Sigmoid colon (tissue), 6 donors: ENCODE measurements at regions not wholly inside any gene's neighbourhood (a gene's known extent, or its start where the extent isn't known, plus 50 kb on each side); places are given as distances from the start of the nearest gene placed in this dataset.
"Not testable (repeated sequence)": the region's sequence is repeated elsewhere in the genome, so short reads cannot be mapped to it uniquely, and the experiment has no call there.

ENCODE experiments used
- DNase-seq: peaks from one replicate; pipeline ENCODE4 v3.0.0-alpha.2; 2019
- H3K27ac ChIP-seq, 4 donors: fragments of 200-600 bp; sonication (generic); one replicate each; pipeline ENCODE4 v1.5.1; 2016 to 2019; ENCODE audit warnings: mild to moderate bottlenecking in 1 of 4
- H3K27me3 ChIP-seq, 3 donors: fragments of 200-600 bp; sonication (generic); one replicate each; pipeline ENCODE4 v1.5.1; 2019; ENCODE audit warnings: mild to moderate bottlenecking in 1 of 3
- H3K36me3 ChIP-seq, 4 donors: fragments of 200-600 bp; sonication (generic); one replicate each; pipeline ENCODE4 v1.5.1; 2016 to 2019
- H3K4me1 ChIP-seq, 4 donors: fragments of 200-600 bp; sonication (generic); one replicate each; pipeline ENCODE4 v1.5.1; 2017 to 2019
- H3K4me3 ChIP-seq, 4 donors: fragments of 200-600 bp; sonication (generic); one replicate each; pipeline ENCODE4 v1.5.1; 2017 to 2019; ENCODE audit warnings: mild to moderate bottlenecking in 2 of 4, moderate library complexity in 1 of 4
- H3K9me3 ChIP-seq, 4 donors: fragments of 200-600 bp in 3 of 4; sonication (generic) in 3 of 4; one replicate each; pipeline versions ENCODE4 v1.5.1 to v1.6.1; 2013 to 2019
- EP300 ChIP-seq, 4 donors: sonication (generic); formaldehyde crosslinking; IDR thresholded peaks; one replicate each; pipeline ENCODE4 v1.6.1; 2017; ENCODE audit warnings: antibody characterized with exemption in 4 of 4
- POLR2A ChIP-seq, 2 donors: fragments of 450-650 bp; IDR thresholded peaks; one replicate each; pipeline ENCODE4 v1.6.1; 2016; ENCODE audit warnings: antibody characterized with exemption in 2 of 2, mild to moderate bottlenecking in 2 of 2, moderate library complexity in 2 of 2
- POLR2AphosphoS5 ChIP-seq, 4 donors: sonication (generic); formaldehyde crosslinking; IDR thresholded peaks; one replicate each; pipeline ENCODE4 v1.6.1; 2017; ENCODE audit warnings: antibody characterized with exemption in 4 of 4
- WGBS, 2 donors: extraction: QIAGEN DNeasy Blood & Tissue Kit; methylation state at CpG; one replicate each; pipeline ENCODE4 v1.1.7; 2013; 5-methylcytosine and 5-hydroxymethylcytosine counted together
- intact Hi-C: fragments of 100-400 bp; cut with DNase I; formaldehyde crosslinking; loops from one replicate; pipeline ENCODE4 v1.15.1; 2023
- TF ChIP-seq, protein P1 (sequence below), 4 experiments: fragments of 450-650 bp in 3 of 4; fragments of 200-600 bp in 1 of 4; IDR thresholded peaks; one replicate each; pipeline ENCODE4 v1.5.1; 2016 to 2019; ENCODE audit warnings: antibody characterized with exemption in 4 of 4, mild to moderate bottlenecking in 3 of 4, moderate library complexity in 2 of 4
- donor health status: healthy with polysubstance abuse.
- donor health status: healthy.

GRCh38 chr22:25334162-25334490, 114.7 kb downstream of the CRYBB2 start:
- 31 to 35% methylated on average over 10 of the region's 10 CpGs for WGBS, 2 donors
- no peak overlapping the region for H3K27ac ChIP-seq
- no peaks in the 10 kb centered on the region for H3K36me3 ChIP-seq
- no peaks in the 10 kb centered on the region for H3K27me3 ChIP-seq
- DNase-seq = no peak
- TF ChIP-seq, protein P1, sequence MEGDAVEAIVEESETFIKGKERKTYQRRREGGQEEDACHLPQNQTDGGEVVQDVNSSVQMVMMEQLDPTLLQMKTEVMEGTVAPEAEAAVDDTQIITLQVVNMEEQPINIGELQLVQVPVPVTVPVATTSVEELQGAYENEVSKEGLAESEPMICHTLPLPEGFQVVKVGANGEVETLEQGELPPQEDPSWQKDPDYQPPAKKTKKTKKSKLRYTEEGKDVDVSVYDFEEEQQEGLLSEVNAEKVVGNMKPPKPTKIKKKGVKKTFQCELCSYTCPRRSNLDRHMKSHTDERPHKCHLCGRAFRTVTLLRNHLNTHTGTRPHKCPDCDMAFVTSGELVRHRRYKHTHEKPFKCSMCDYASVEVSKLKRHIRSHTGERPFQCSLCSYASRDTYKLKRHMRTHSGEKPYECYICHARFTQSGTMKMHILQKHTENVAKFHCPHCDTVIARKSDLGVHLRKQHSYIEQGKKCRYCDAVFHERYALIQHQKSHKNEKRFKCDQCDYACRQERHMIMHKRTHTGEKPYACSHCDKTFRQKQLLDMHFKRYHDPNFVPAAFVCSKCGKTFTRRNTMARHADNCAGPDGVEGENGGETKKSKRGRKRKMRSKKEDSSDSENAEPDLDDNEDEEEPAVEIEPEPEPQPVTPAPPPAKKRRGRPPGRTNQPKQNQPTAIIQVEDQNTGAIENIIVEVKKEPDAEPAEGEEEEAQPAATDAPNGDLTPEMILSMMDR (IDR thresholded peaks at IDR 0.05) = no peak
- TF ChIP-seq EP300 (IDR thresholded peaks at IDR 0.05) = no peak
- TF ChIP-seq POLR2A (IDR thresholded peaks at IDR 0.05) = no peak
- no peak overlapping the region for H3K4me3 ChIP-seq
- H3K9me3 ChIP-seq = peaks cover 0 to 15% (median 4%) of the 10 kb centered on the region in 4 donors
- no peaks in the 10 kb centered on the region for H3K4me1 ChIP-seq
- intact Hi-C loops = no loop called here

- H3K27me3 ChIP-seq, H3K36me3 ChIP-seq, H3K27ac ChIP-seq, H3K4me1 ChIP-seq, H3K4me3 ChIP-seq, DNase-seq, intact Hi-C loops: not testable (repeated sequence)
- peaks cover 0 to 16% (median 6%) of the 10 kb centered on the region in 4 donors for H3K9me3 ChIP-seq
- WGBS, 2 donors = 82 to 91% methylated on average over 17 of the region's 17 CpGs
These were observed 115.2 kb downstream of the CRYBB2 start for GRCh38 chr22:25334631-25335030.

- DNase-seq, intact Hi-C loops, H3K4me1 ChIP-seq, H3K4me3 ChIP-seq, H3K36me3 ChIP-seq, H3K27me3 ChIP-seq, H3K27ac ChIP-seq: not testable (repeated sequence)
- peaks cover 0 to 16% (median 7%) of the 10 kb centered on the region in 4 donors for H3K9me3 ChIP-seq
- WGBS, 2 donors = 83% methylated on average over 4 of the region's 4 CpGs
These were observed 115.8 kb downstream of the CRYBB2 start for GRCh38 chr22:25335276-25335675.

- 96% methylated on average over 5 of the region's 5 CpGs for WGBS, 2 donors
- H3K27me3 ChIP-seq, H3K4me3 ChIP-seq, H3K4me1 ChIP-seq, DNase-seq, intact Hi-C loops, H3K36me3 ChIP-seq, H3K27ac ChIP-seq: not testable (repeated sequence)
- H3K9me3 ChIP-seq = peaks cover 0 to 18% (median 7%) of the 10 kb centered on the region in 4 donors
These were observed 121.1 kb downstream of the CRYBB2 start for GRCh38 chr22:25340536-25340935.

DNA sequence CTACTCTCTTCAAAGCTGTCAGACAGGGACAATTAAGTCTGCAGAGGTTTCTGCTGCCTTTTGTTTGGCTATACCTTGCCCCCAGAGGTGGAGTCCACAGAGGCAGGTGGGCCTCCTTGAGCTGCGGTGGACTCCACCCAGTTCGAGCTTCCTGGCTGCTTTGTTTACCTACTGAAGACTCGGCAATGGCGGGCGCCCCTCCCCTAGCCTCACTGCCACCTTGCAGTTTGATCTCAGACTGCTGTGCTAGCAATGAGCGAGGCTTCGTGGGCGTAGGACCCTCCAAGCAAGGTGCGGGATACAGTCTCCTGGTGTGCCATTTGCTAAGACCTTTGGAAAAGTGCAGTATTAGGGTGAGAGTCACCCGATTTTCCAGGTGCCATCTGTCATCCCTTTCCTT, 124.9 kb downstream of the CRYBB2 start:
- DNase-seq = peak; percentile 32
- 92 to 93% methylated on average over 10 of the region's 10 CpGs for WGBS, 2 donors

DNA sequence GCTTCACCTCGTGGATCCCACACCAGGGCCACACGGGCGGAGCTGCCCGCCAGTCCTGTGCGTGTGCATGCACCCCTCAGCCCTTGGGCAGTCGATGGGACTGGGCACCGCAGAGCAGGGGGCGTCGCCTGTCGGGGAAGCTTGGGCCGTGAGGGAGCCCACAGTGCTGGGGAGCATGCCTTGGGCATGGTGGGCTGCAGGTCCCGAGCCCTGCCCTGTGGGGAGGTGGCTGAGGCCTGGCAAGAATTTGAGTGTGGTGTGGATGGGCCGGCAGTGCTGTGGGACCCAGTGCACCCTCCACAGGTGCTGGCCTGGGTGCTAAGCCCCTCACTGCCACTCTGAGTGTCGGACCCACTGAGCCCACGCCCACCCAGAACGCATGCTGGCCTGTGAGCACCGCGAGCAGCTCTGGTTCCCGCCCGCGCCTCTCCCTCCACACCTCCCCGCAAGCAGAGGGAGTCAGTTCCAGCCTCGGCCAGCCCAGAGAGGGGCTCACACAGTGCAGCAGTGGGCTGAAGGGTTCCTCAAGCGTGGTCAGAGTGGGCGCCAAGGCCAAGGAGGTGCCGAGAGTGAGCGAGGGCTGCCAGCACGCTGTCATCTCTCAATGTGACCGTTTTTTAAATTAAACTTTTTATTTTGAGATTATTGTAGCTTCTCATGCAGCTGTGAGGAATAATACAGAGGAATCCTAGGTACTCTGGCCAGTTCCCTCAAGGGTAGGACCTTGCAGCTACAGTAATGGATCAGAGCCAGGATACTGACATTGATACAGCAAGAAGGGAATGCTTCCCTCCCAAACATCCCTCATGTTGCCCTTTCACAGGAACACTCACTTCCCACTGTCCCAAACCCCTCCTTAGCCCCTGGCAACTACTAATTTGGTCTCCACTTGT, 127.7 kb downstream of the CRYBB2 start:
- no peak overlapping the region for H3K27ac ChIP-seq
- intact Hi-C loops = no loop called here
- TF ChIP-seq, protein P1 (IDR thresholded peaks at IDR 0.05) = no peak
- TF ChIP-seq POLR2A (IDR thresholded peaks at IDR 0.05) = no peak
- no peak for TF ChIP-seq EP300 (IDR thresholded peaks at IDR 0.05)
- TF ChIP-seq POLR2AphosphoS5 (IDR thresholded peaks at IDR 0.05) = no peak
- H3K27me3 ChIP-seq = no peaks in the 10 kb centered on the region
- H3K4me3 ChIP-seq = no peak overlapping the region
- peaks cover 5 to 42% (median 14%) of the 10 kb centered on the region in 4 donors for H3K36me3 ChIP-seq
- no peaks in the 10 kb centered on the region for H3K4me1 ChIP-seq
- WGBS, 2 donors = 94 to 95% methylated on average over 29 of the region's 29 CpGs
- peak; percentile 38 for DNase-seq
- no peaks in the 10 kb centered on the region for H3K9me3 ChIP-seq

More for the DNA sequence above, 124.9 kb downstream of the CRYBB2 start:
- H3K4me3 ChIP-seq, H3K27ac ChIP-seq, H3K4me1 ChIP-seq, H3K27me3 ChIP-seq, H3K9me3 ChIP-seq, intact Hi-C loops: not testable (repeated sequence)
- H3K36me3 ChIP-seq = peaks cover 0 to 18% (median 0%) of the 10 kb centered on the region in 4 donors

DNA sequence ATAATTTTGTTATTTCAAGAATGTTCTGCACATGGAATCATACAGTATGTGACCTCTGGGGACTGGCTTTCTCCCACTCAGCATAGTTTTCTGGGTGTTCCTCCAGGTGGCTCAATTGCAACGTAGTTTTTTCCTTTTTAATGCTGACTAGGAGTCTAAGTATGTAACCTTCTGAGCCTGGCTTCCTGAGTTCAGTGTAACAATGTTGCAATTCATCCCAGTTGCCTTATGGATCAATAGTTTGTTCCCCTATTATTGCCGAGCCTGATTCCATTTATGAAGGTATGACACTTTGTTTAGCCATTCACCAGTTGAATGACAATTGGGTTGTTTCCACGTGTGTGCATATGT, 128.3 kb downstream of the CRYBB2 start:
- Histone ChIP-seq H3K36me3 (peaks cover 5 to 48% (median 18%) of the 10 kb centered on the region in 4 donors), H3K27ac (no peak overlapping the region), H3K4me1 (no peaks in the 10 kb centered on the region), H3K4me3 (no peak overlapping the region), H3K27me3 (no peaks in the 10 kb centered on the region), H3K9me3 (no peaks in the 10 kb centered on the region)
- WGBS, 2 donors = 86 to 94% methylated on average over 3 of the region's 3 CpGs
- TF ChIP-seq EP300 (IDR thresholded peaks at IDR 0.05) = no peak
- no peak for TF ChIP-seq POLR2AphosphoS5 (IDR thresholded peaks at IDR 0.05)
- TF ChIP-seq, protein P1 (IDR thresholded peaks at IDR 0.05) = no peak
- TF ChIP-seq POLR2A (IDR thresholded peaks at IDR 0.05) = no peak
- DNase-seq = no peak
- intact Hi-C loops = no loop called here
